Liver (tissue), 8 donors: ENCODE measurements at regions not wholly inside any gene's neighbourhood (a gene's known extent, or its start where the extent isn't known, plus 50 kb on each side); places are given as distances from the start of the nearest gene placed in this dataset.

Experiments
- DNase-seq: peaks from one replicate; pipeline ENCODE4 v3.0.0-alpha.2; 2017; ENCODE audit warnings: low spot score
- H3K27ac ChIP-seq, 2 donors: one replicate each; pipeline ENCODE4 v1.7.0; 2013; ENCODE audit warnings: inconsistent platforms in 2 of 2, low read length in 2 of 2, control low read depth in 1 of 2, low read depth in 1 of 2, mild to moderate bottlenecking in 1 of 2
- H3K27me3 ChIP-seq, 4 donors: one replicate each; pipeline versions ENCODE4 v1.6.1 to v1.7.0; 2013; ENCODE audit warnings: low read length in 3 of 4, inconsistent platforms in 1 of 4, mild to moderate bottlenecking in 1 of 4, moderate library complexity in 1 of 4; ENCODE audit not compliant: control insufficient read depth in 4 of 4, insufficient read depth in 4 of 4
- H3K36me3 ChIP-seq, 4 donors: one replicate each; pipeline versions ENCODE4 v1.6.1 to v1.7.0; 2013; ENCODE audit warnings: low read length in 3 of 4, mild to moderate bottlenecking in 3 of 4, low read depth in 1 of 4, moderate library complexity in 1 of 4; ENCODE audit not compliant: control insufficient read depth in 4 of 4, insufficient read depth in 3 of 4
- H3K4me1 ChIP-seq, 4 donors: one replicate each; pipeline versions ENCODE4 v1.6.1 to v1.7.0; 2013; ENCODE audit warnings: low read length in 3 of 4, mild to moderate bottlenecking in 3 of 4, moderate library complexity in 1 of 4; ENCODE audit not compliant: control insufficient read depth in 4 of 4, insufficient read depth in 4 of 4
- H3K4me3 ChIP-seq, 3 donors: one replicate each; pipeline versions ENCODE4 v1.6.1 to v1.7.0; 2013; ENCODE audit warnings: low read length in 3 of 3, control low read depth in 1 of 3, low read depth in 1 of 3, mild to moderate bottlenecking in 1 of 3
- H3K9ac ChIP-seq, 2 donors: one replicate each; pipeline ENCODE4 v1.7.0; 2013; ENCODE audit warnings: low read length in 2 of 2, mild to moderate bottlenecking in 2 of 2, moderate library complexity in 2 of 2, control low read depth in 1 of 2, low read depth in 1 of 2
- H3K9me3 ChIP-seq, 4 donors: one replicate each; pipeline versions ENCODE4 v1.6.1 to v1.7.0; 2013; ENCODE audit warnings: low read length in 3 of 4; ENCODE audit not compliant: control insufficient read depth in 4 of 4
- EGR1 ChIP-seq, 2 donors: IDR thresholded peaks; 2 replicates each; pipeline ENCODE4 v1.6.1; 2016 to 2018; ENCODE audit warnings: antibody characterized with exemption in 2 of 2, low read depth in 2 of 2
- FOXA1 ChIP-seq: IDR thresholded peaks from 2 replicates; pipeline ENCODE4 v1.6.1; 2016; ENCODE audit warnings: antibody characterized with exemption
- GABPA ChIP-seq, 2 donors: IDR thresholded peaks in 1 of 2; conservative IDR thresholded peaks in 1 of 2; 2 replicates each; pipeline ENCODE4 v1.6.1; 2016; ENCODE audit warnings: antibody characterized with exemption in 2 of 2, mild to moderate bottlenecking in 1 of 2, moderate library complexity in 1 of 2
- HNF4A ChIP-seq, 2 donors: conservative IDR thresholded peaks; 2 replicates each; pipeline ENCODE4 v1.6.1; 2016; ENCODE audit warnings: antibody characterized with exemption in 2 of 2, mild to moderate bottlenecking in 2 of 2
- HNF4G ChIP-seq: IDR thresholded peaks from 2 replicates; pipeline ENCODE4 v1.6.1; 2016; ENCODE audit warnings: antibody characterized with exemption
- JUND ChIP-seq, 2 donors: IDR thresholded peaks; 2 replicates each; pipeline ENCODE4 v1.6.1; 2016; ENCODE audit warnings: antibody characterized with exemption in 2 of 2
- NR2F2 ChIP-seq: IDR thresholded peaks from 2 replicates; pipeline ENCODE4 v1.6.1; 2016; ENCODE audit warnings: antibody characterized with exemption
- RAD21 ChIP-seq, 2 donors: IDR thresholded peaks; 2 replicates each; pipeline ENCODE4 v1.6.1; 2016; ENCODE audit warnings: antibody characterized with exemption in 2 of 2, mild to moderate bottlenecking in 2 of 2
- RXRA ChIP-seq, 2 donors: IDR thresholded peaks; 2 replicates each; pipeline ENCODE4 v1.6.1; 2017 to 2018; ENCODE audit warnings: antibody characterized with exemption in 2 of 2, mild to moderate bottlenecking in 1 of 2
- SP1 ChIP-seq: IDR thresholded peaks from 2 replicates; pipeline ENCODE4 v1.6.1; 2018; ENCODE audit warnings: antibody characterized with exemption, mild to moderate bottlenecking
- TAF1 ChIP-seq: conservative IDR thresholded peaks from 2 replicates; pipeline ENCODE4 v1.6.1; 2016; ENCODE audit warnings: antibody characterized with exemption, mild to moderate bottlenecking
- YY1 ChIP-seq: IDR thresholded peaks from 2 replicates; pipeline ENCODE4 v1.6.1; 2016; ENCODE audit warnings: antibody characterized with exemption, mild to moderate bottlenecking
- WGBS: extraction: QIAGEN DNeasy Blood & Tissue Kit; methylation state at CpG from one replicate; pipeline ENCODE4 v1.1.7; 2013; 5-methylcytosine and 5-hydroxymethylcytosine counted together
- TF ChIP-seq, protein P1 (sequence below): IDR thresholded peaks from 2 replicates; pipeline ENCODE4 v1.6.1; 2016; ENCODE audit warnings: antibody characterized with exemption
- TF ChIP-seq, protein P2 (sequence below): IDR thresholded peaks from 2 replicates; pipeline ENCODE4 v1.6.1; 2016; ENCODE audit warnings: antibody characterized with exemption
- TF ChIP-seq, protein P3 (sequence below): IDR thresholded peaks from 2 replicates; pipeline ENCODE4 v1.6.1; 2016; ENCODE audit warnings: antibody characterized with exemption
- TF ChIP-seq, protein P4 (sequence below): fragments of 150-350 bp; IDR thresholded peaks from 2 replicates; pipeline ENCODE4 v1.5.1; 2017; ENCODE audit warnings: improper control_type of control experiment, low read depth, low read length; ENCODE audit not compliant: missing input control
- donor health status: healthy.
- donor health status: healthy.
- donor health status: healthy.
- donor health status: healthy.
- donor health status: healthy.

DNA sequence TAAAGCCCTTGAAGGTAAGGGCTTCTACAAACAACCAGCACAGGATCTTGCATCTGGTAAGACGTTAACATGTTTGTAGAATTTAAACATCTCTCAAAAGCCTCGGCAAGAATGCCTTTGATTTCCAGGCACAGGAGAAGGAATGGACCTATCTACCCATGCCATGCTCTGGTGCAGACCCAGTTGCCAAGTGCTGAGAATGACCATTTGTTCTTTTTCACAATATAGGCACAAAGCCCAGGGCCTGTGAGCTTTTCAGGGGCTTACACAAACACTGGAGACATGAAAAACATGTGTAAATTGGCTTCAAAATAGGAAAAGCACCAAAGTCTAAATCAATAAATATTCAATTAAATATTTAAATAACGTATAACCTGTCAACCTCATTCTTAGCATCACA, 266.9 kb upstream of the TTC14 start:
- Histone ChIP-seq H3K9me3 (no peaks in the 10 kb centered on the region), H3K4me1 (no peaks in the 10 kb centered on the region), H3K36me3 (no peaks in the 10 kb centered on the region), H3K4me3 (no peak overlapping the region), H3K27me3 (no peaks in the 10 kb centered on the region), H3K9ac (no peak overlapping the region), H3K27ac (no peak overlapping the region)
- no peak for TF ChIP-seq TAF1
- no peak for TF ChIP-seq EGR1 (IDR thresholded peaks at IDR 0.05; ENCODE audit: low read depth in 2 of 2)
- TF ChIP-seq, protein P1, sequence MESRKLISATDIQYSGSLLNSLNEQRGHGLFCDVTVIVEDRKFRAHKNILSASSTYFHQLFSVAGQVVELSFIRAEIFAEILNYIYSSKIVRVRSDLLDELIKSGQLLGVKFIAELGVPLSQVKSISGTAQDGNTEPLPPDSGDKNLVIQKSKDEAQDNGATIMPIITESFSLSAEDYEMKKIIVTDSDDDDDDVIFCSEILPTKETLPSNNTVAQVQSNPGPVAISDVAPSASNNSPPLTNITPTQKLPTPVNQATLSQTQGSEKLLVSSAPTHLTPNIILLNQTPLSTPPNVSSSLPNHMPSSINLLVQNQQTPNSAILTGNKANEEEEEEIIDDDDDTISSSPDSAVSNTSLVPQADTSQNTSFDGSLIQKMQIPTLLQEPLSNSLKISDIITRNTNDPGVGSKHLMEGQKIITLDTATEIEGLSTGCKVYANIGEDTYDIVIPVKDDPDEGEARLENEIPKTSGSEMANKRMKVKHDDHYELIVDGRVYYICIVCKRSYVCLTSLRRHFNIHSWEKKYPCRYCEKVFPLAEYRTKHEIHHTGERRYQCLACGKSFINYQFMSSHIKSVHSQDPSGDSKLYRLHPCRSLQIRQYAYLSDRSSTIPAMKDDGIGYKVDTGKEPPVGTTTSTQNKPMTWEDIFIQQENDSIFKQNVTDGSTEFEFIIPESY: no peak
- TF ChIP-seq, protein P2, sequence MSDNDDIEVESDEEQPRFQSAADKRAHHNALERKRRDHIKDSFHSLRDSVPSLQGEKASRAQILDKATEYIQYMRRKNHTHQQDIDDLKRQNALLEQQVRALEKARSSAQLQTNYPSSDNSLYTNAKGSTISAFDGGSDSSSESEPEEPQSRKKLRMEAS: no peak
- TF ChIP-seq, protein P3, sequence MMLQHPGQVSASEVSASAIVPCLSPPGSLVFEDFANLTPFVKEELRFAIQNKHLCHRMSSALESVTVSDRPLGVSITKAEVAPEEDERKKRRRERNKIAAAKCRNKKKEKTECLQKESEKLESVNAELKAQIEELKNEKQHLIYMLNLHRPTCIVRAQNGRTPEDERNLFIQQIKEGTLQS: no peak
- TF ChIP-seq JUND (IDR thresholded peaks at IDR 0.05): no peak
- TF ChIP-seq GABPA (IDR thresholded peaks at IDR 0.05 in 1 of 2, conservative IDR thresholded peaks at IDR 0.05 in 1 of 2): no peak
- TF ChIP-seq YY1: no peak
- TF ChIP-seq HNF4A (conservative IDR thresholded peaks at IDR 0.05): no peak
- no peak for TF ChIP-seq RAD21 (IDR thresholded peaks at IDR 0.05)
- no peak for TF ChIP-seq RXRA (IDR thresholded peaks at IDR 0.05)
- TF ChIP-seq, protein P4, sequence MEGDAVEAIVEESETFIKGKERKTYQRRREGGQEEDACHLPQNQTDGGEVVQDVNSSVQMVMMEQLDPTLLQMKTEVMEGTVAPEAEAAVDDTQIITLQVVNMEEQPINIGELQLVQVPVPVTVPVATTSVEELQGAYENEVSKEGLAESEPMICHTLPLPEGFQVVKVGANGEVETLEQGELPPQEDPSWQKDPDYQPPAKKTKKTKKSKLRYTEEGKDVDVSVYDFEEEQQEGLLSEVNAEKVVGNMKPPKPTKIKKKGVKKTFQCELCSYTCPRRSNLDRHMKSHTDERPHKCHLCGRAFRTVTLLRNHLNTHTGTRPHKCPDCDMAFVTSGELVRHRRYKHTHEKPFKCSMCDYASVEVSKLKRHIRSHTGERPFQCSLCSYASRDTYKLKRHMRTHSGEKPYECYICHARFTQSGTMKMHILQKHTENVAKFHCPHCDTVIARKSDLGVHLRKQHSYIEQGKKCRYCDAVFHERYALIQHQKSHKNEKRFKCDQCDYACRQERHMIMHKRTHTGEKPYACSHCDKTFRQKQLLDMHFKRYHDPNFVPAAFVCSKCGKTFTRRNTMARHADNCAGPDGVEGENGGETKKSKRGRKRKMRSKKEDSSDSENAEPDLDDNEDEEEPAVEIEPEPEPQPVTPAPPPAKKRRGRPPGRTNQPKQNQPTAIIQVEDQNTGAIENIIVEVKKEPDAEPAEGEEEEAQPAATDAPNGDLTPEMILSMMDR: no peak
- no peak for TF ChIP-seq HNF4G
- TF ChIP-seq SP1: no peak
- DNase-seq: no peak
- 49% methylated on average over 3 of the region's 3 CpGs for WGBS

DNA sequence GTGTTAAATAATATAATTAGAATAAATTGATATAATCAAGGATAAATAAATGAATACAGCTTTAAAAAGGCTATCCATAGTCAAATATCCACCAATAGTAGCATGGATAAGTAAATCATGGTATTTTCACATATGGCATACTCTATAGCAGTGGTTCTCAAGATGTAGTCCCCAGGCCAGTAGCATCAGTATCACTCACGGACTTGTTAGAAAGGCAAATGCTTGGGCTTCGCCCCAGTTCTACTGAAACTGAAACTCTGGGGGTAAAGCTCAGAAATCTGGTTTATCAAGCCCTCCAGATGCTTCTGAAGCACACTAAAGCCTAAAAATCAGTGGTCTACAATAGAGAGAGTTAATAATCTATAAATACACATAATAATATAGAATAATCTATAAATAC, 261.6 kb upstream of the TTC14 start:
- TF ChIP-seq, protein P1: no peak
- TF ChIP-seq NR2F2 (no peak), FOXA1 (no peak), HNF4A (conservative IDR thresholded peaks at IDR 0.05) (no peak), SP1 (no peak), JUND (IDR thresholded peaks at IDR 0.05) (no peak)
- TF ChIP-seq, protein P4: no peak
- TF ChIP-seq, protein P3: no peak
- TF ChIP-seq, protein P2: no peak
- Histone ChIP-seq H3K27me3 (no peaks in the 10 kb centered on the region), H3K9ac (no peak overlapping the region), H3K4me3 (no peak overlapping the region), H3K4me1 (no peaks in the 10 kb centered on the region), H3K27ac (no peak overlapping the region), H3K36me3 (no peaks in the 10 kb centered on the region), H3K9me3 (no peaks in the 10 kb centered on the region)
- 87% methylated on average over 2 of the region's 2 CpGs for WGBS
- no peak for DNase-seq
